Trophoblast cell (in vitro differentiated cells and primary cell): ENCODE measurements at regions not wholly inside any gene's neighbourhood (a gene's known extent, or its start where the extent isn't known, plus 50 kb on each side); places are given as distances from the start of the nearest gene placed in this dataset.
A peak's percentile ranks its signal among the peaks of the same experiment; 100 is the strongest.

Experiments used
- DNase-seq, 2 donors: peaks; one replicate each; pipeline ENCODE4 v3.0.0-alpha.2; 2016
- H2AFZ ChIP-seq: 2 replicates; pipeline ENCODE4 v1.6.1; 2013; ENCODE audit warnings: low read length, moderate library complexity, mild to moderate bottlenecking; ENCODE audit not compliant: insufficient read depth, poor library complexity
- H2AK5ac ChIP-seq: 2 replicates; pipeline ENCODE4 v1.6.1; 2013; ENCODE audit warnings: mild to moderate bottlenecking, low read length
- H2BK120ac ChIP-seq: 2 replicates; pipeline ENCODE4 v1.6.1; 2013; ENCODE audit warnings: low read length, mild to moderate bottlenecking, moderate library complexity; ENCODE audit not compliant: insufficient read depth, poor library complexity
- H2BK12ac ChIP-seq: 2 replicates; pipeline ENCODE4 v1.6.1; 2013; ENCODE audit warnings: mild to moderate bottlenecking, low read length, moderate library complexity
- H2BK5ac ChIP-seq: 2 replicates; pipeline ENCODE4 v1.6.1; 2013; ENCODE audit warnings: low read length, low read depth, moderate library complexity, mild to moderate bottlenecking; ENCODE audit not compliant: poor library complexity
- H3K14ac ChIP-seq: 2 replicates; pipeline ENCODE4 v1.6.1; 2013; ENCODE audit warnings: mild to moderate bottlenecking, low read length
- H3K18ac ChIP-seq: 2 replicates; pipeline ENCODE4 v1.6.1; 2013; ENCODE audit warnings: mild to moderate bottlenecking, low read length
- H3K23ac ChIP-seq: 2 replicates; pipeline ENCODE4 v1.6.1; 2013; ENCODE audit warnings: low read length
- H3K27ac ChIP-seq: 2 replicates; pipeline ENCODE4 v1.5.1; 2013; ENCODE audit warnings: low read depth, mild to moderate bottlenecking, inconsistent platforms, low read length, moderate library complexity
- H3K27me3 ChIP-seq: 2 replicates; pipeline ENCODE4 v1.6.1; 2013; ENCODE audit warnings: inconsistent platforms, mild to moderate bottlenecking, low read length, moderate library complexity; ENCODE audit not compliant: insufficient read depth
- H3K36me3 ChIP-seq, 2 experiments: 1 replicate in 1 of 2; 2 replicates in 1 of 2; pipeline ENCODE4 v1.6.1; 2013; ENCODE audit warnings: low read length in 2 of 2, mild to moderate bottlenecking in 2 of 2, moderate library complexity in 1 of 2; ENCODE audit not compliant: insufficient read depth in 2 of 2, control insufficient read depth in 1 of 2
- H3K4ac ChIP-seq: 2 replicates; pipeline ENCODE4 v1.6.1; 2013; ENCODE audit warnings: low read depth, mild to moderate bottlenecking, low read length, moderate library complexity
- H3K4me1 ChIP-seq, 2 experiments: 1 replicate in 1 of 2; 2 replicates in 1 of 2; pipeline ENCODE4 v1.6.1; 2013; ENCODE audit warnings: low read length in 2 of 2, mild to moderate bottlenecking in 2 of 2, moderate library complexity in 1 of 2; ENCODE audit not compliant: insufficient read depth in 2 of 2, control insufficient read depth in 1 of 2
- H3K4me2 ChIP-seq: 2 replicates; pipeline ENCODE4 v1.6.1; 2013; ENCODE audit warnings: inconsistent platforms, mild to moderate bottlenecking, low read length, moderate library complexity
- H3K4me3 ChIP-seq: 2 replicates; pipeline ENCODE4 v1.5.1; 2013; ENCODE audit warnings: mild to moderate bottlenecking, low read depth, low read length, inconsistent platforms
- H3K79me1 ChIP-seq: one replicate; pipeline ENCODE4 v1.6.1; 2013; ENCODE audit warnings: low read length
- H3K79me2 ChIP-seq: 2 replicates; pipeline ENCODE4 v1.6.1; 2013; ENCODE audit warnings: low read length, mild to moderate bottlenecking; ENCODE audit not compliant: control insufficient read depth, insufficient read depth, poor library complexity
- H3K9ac ChIP-seq: 2 replicates; pipeline ENCODE4 v1.6.1; 2013; ENCODE audit warnings: mild to moderate bottlenecking, low read length
- H3K9me3 ChIP-seq: 2 replicates; pipeline ENCODE4 v1.6.1; 2013; ENCODE audit warnings: low read depth, mild to moderate bottlenecking, control low read depth, inconsistent platforms, low read length; ENCODE audit not compliant: insufficient read depth
- H4K12ac ChIP-seq: 2 replicates; pipeline ENCODE4 v1.6.1; 2013; ENCODE audit warnings: low read depth, mild to moderate bottlenecking, low read length, moderate library complexity
- H4K8ac ChIP-seq: 2 replicates; pipeline ENCODE4 v1.6.1; 2013; ENCODE audit warnings: low read depth, mild to moderate bottlenecking, low read length, moderate library complexity
- H4K91ac ChIP-seq: one replicate; pipeline ENCODE4 v1.6.1; 2013; ENCODE audit warnings: low read depth, mild to moderate bottlenecking, low read length, moderate library complexity
- WGBS: extraction: QIAGEN DNeasy Blood & Tissue Kit; methylation state at CpG from one replicate; pipeline ENCODE4 v1.1.7; 2013; ENCODE audit warnings: missing lambda C conversion rate; ENCODE audit not compliant: insufficient read length, insufficient coverage; ENCODE audit errors: extremely low coverage; 5-methylcytosine and 5-hydroxymethylcytosine counted together

GRCh38 chr6:67887419-67887746 lies 747.7 kb upstream of the ADGRB3 start:
- no peak for DNase-seq
- peak overlapping the region; percentile 13 for H4K12ac ChIP-seq
- no peaks in the 10 kb centered on the region for H3K4me1 ChIP-seq
- H3K27me3 ChIP-seq = no peaks in the 10 kb centered on the region
- H3K9me3 ChIP-seq = peaks cover 3% of the 10 kb centered on the region
- H3K4ac ChIP-seq = no peak overlapping the region
- peak overlapping the region; percentile 76 for H2BK12ac ChIP-seq
- no peak overlapping the region for H3K27ac ChIP-seq
- WGBS = no CpG with 5 or more reads among the region's 4 CpGs
- no peaks in the 10 kb centered on the region for H3K79me2 ChIP-seq
- H3K79me1 ChIP-seq = peaks cover 7% of the 10 kb centered on the region
- peaks cover 0 to 1% of the 10 kb centered on the region in 2 experiments for H3K36me3 ChIP-seq
- peak overlapping the region; percentile 54 for H2AK5ac ChIP-seq
- H2BK5ac ChIP-seq = no peak overlapping the region
- no peak overlapping the region for H4K8ac ChIP-seq
- no peak overlapping the region for H3K18ac ChIP-seq
- H3K4me2 ChIP-seq = no peak overlapping the region
- H3K23ac ChIP-seq = no peak overlapping the region
- no peak overlapping the region for H2AFZ ChIP-seq
- no peak overlapping the region for H3K4me3 ChIP-seq
- H3K14ac ChIP-seq = peak overlapping the region; percentile 61
- no peak overlapping the region for H3K9ac ChIP-seq
- H2BK120ac ChIP-seq = peak overlapping the region; percentile 90
- peak overlapping the region; percentile 70 for H4K91ac ChIP-seq

- H3K27me3 ChIP-seq = no peaks in the 10 kb centered on the region
- no peak overlapping the region for H3K4me2 ChIP-seq
- H2BK5ac ChIP-seq = no peak overlapping the region
- no peak overlapping the region for H3K23ac ChIP-seq
- peak overlapping the region; percentile 37 for H4K91ac ChIP-seq
- H3K79me2 ChIP-seq = no peaks in the 10 kb centered on the region
- no peak overlapping the region for H3K9ac ChIP-seq
- no peak overlapping the region for H4K12ac ChIP-seq
- H2BK120ac ChIP-seq = peak overlapping the region; percentile 71
- peak overlapping the region; percentile 47 for H2BK12ac ChIP-seq
- H4K8ac ChIP-seq = no peak overlapping the region
- no peak overlapping the region for H2AK5ac ChIP-seq
- H3K4ac ChIP-seq = no peak overlapping the region
- no peak overlapping the region for H3K27ac ChIP-seq
- H3K79me1 ChIP-seq = peaks cover 8% of the 10 kb centered on the region
- H3K18ac ChIP-seq = no peak overlapping the region
- H3K36me3 ChIP-seq = peaks cover 0 to 1% of the 10 kb centered on the region in 2 experiments
- no peak overlapping the region for H2AFZ ChIP-seq
- WGBS = no CpG with 5 or more reads among the region's 23 CpGs
- peaks cover 0 to under 1% of the 10 kb centered on the region in 2 experiments for H3K4me1 ChIP-seq
- H3K9me3 ChIP-seq = peaks cover 3% of the 10 kb centered on the region
- no peak overlapping the region for H3K14ac ChIP-seq
- DNase-seq = no peak
- H3K4me3 ChIP-seq = no peak overlapping the region
Observed at GRCh38 chr6:67886840-67887292, 748.2 kb upstream of the ADGRB3 start.

- Histone ChIP-seq H3K23ac (no peak overlapping the region), H4K91ac (no peak overlapping the region), H3K4me2 (no peak overlapping the region), H3K4me3 (no peak overlapping the region), H4K12ac (no peak overlapping the region), H2AK5ac (no peak overlapping the region), H2AFZ (no peak overlapping the region), H2BK12ac (no peak overlapping the region), H3K27me3 (no peaks in the 10 kb centered on the region), H3K36me3 (peaks cover 0 to 1% of the 10 kb centered on the region in 2 experiments), H4K8ac (no peak overlapping the region), H3K79me2 (no peaks in the 10 kb centered on the region), H2BK5ac (no peak overlapping the region), H3K9ac (no peak overlapping the region), H3K14ac (no peak overlapping the region), H3K4ac (no peak overlapping the region), H3K4me1 (peaks cover 3 to 7% of the 10 kb centered on the region in 2 experiments), H3K18ac (no peak overlapping the region), H3K9me3 (peaks cover 3% of the 10 kb centered on the region), H2BK120ac (no peak overlapping the region), H3K79me1 (peaks cover 14% of the 10 kb centered on the region), H3K27ac (no peak overlapping the region)
- WGBS = no CpG with 5 or more reads among the region's 5 CpGs
- DNase-seq = no peak
Observed at GRCh38 chr6:67886036-67886707, 748.9 kb upstream of the ADGRB3 start.

GRCh38 chr6:67885081-67886033 lies 749.7 kb upstream of the ADGRB3 start:
- Histone ChIP-seq H2BK120ac (no peak overlapping the region), H3K4me2 (no peak overlapping the region), H2AFZ (no peak overlapping the region), H3K27me3 (no peaks in the 10 kb centered on the region), H3K4me1 (peaks cover 4 to 7% of the 10 kb centered on the region in 2 experiments), H3K27ac (no peak overlapping the region), H3K79me2 (no peaks in the 10 kb centered on the region), H3K79me1 (peaks cover 14% of the 10 kb centered on the region), H3K4me3 (no peak overlapping the region), H3K4ac (no peak overlapping the region), H4K8ac (no peak overlapping the region), H4K91ac (no peak overlapping the region), H3K23ac (no peak overlapping the region), H2BK12ac (no peak overlapping the region), H4K12ac (no peak overlapping the region), H3K9ac (no peak overlapping the region), H3K9me3 (peaks cover 3% of the 10 kb centered on the region), H3K18ac (no peak overlapping the region), H3K14ac (no peak overlapping the region), H3K36me3 (peaks cover 0 to 1% of the 10 kb centered on the region in 2 experiments), H2AK5ac (no peak overlapping the region), H2BK5ac (no peak overlapping the region)
- 100% methylated on average over 4 of the region's 14 CpGs for WGBS
- no peak for DNase-seq
